PC-9 (cell line): ENCODE measurements at regions not wholly inside any gene's neighbourhood (a gene's known extent, or its start where the extent isn't known, plus 50 kb on each side); places are given as distances from the start of the nearest gene placed in this dataset.

Experiments used
- EZH2 ChIP-seq: fragments of 200-600 bp; sonication (generic); IDR thresholded peaks from 2 replicates; pipeline ENCODE4 v1.8.0; 2017; ENCODE audit warnings: antibody characterized with exemption, low read depth
- TF ChIP-seq, protein P1 (sequence below): fragments of 200-600 bp; sonication (generic); conservative IDR thresholded peaks from 2 replicates; pipeline ENCODE4 v1.6.1; 2017; ENCODE audit warnings: mixed run types, antibody characterized with exemption, mild to moderate bottlenecking, moderate library complexity

DNA sequence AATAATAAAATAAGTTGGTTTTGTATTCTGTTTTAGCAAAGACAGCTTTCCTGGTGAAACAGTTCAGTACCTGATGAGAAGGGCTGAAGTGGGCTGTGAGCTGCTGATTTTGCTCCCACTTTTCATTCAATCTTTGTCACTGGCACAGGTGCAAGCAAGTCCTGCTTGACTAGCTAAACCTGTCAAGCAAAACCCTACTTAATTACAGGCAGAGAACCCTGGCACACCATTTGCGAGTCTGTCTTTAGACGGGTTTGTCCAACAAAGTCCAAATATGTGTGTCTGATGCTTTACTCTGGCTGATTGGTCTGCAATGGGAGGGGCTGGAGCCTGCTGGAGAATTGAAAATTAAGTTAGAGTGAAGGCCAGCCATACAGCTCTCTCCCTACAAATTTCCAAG, 267.2 kb downstream of the EPHA4 start:
- TF ChIP-seq, protein P1, sequence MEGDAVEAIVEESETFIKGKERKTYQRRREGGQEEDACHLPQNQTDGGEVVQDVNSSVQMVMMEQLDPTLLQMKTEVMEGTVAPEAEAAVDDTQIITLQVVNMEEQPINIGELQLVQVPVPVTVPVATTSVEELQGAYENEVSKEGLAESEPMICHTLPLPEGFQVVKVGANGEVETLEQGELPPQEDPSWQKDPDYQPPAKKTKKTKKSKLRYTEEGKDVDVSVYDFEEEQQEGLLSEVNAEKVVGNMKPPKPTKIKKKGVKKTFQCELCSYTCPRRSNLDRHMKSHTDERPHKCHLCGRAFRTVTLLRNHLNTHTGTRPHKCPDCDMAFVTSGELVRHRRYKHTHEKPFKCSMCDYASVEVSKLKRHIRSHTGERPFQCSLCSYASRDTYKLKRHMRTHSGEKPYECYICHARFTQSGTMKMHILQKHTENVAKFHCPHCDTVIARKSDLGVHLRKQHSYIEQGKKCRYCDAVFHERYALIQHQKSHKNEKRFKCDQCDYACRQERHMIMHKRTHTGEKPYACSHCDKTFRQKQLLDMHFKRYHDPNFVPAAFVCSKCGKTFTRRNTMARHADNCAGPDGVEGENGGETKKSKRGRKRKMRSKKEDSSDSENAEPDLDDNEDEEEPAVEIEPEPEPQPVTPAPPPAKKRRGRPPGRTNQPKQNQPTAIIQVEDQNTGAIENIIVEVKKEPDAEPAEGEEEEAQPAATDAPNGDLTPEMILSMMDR: no peak
- no peak for TF ChIP-seq EZH2
